ENCODE measurements at regions not wholly inside any gene's neighbourhood (a gene's known extent, or its start where the extent isn't known, plus 50 kb on each side); places are given as distances from the start of the nearest gene placed in this dataset.
A peak's percentile ranks its signal among the peaks of the same experiment; 100 is the strongest.

DNA sequence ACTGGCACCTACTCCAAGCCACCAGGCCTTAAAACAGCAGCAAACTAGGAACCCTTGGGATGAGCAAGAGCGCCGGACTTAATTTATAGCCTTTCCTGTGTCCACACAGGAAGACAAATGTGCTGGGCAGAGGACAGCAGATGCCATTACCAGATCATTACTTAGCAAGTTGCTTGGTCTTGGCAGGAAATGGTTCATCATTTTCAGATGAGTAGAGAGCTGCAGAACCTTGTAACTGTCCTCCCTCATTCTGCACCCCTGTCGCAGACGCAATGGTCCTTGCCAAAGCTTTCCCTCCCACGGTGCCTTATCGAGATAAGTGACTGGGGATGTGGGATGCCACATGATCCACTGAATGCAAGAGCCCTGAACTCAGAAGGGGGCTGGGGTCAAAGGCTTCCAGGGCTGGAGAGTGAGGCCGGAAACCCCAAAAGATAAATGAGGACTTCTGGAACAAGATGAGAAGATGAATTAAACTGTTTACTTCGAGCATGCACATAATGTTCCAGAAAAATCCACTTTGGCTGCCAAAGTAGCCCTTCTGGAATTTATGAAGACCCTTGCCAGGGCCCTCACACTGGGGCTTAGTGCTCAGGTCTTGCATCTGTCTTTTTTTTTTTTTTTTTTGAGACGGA is 145.6 kb upstream of the ZNF32 start:
- no peak overlapping the region for H3K4me3 ChIP-seq (ENCODE audit: low read depth, low read length)
- no peaks in the 10 kb centered on the region for H3K27me3 ChIP-seq
- no peak for TF ChIP-seq CTCF (IDR thresholded peaks at IDR 0.05; ENCODE audit: low read depth, low read length)
- no peaks in the 10 kb centered on the region for H3K36me3 ChIP-seq
- no peaks in the 10 kb centered on the region for H3K9me3 ChIP-seq
- H3K4me1 ChIP-seq: peaks cover 5% of the 10 kb centered on the region
- DNase-seq: no peak

DNA sequence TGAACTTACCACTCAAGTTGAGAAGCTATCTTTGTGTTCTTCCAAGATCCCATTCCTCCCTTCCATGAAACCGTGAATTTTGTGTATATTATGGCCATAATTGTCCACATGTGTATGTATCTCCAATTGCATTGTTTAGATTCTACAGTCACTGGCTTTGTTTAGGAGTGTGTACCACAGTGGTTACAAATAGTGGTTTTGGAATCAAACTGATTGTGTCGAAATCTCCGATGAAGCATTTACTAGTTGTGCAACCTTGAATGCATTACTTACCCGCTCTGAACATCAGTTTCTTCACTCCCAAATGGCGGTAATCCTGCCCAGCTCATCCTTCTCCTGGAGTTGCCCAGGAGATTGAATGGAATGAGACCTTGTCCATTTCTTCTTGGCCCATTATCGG is 145.0 kb upstream of the ZNF32 start:
- no peaks in the 10 kb centered on the region for H3K9me3 ChIP-seq
- DNase-seq: no peak
- no peak for TF ChIP-seq CTCF (IDR thresholded peaks at IDR 0.05; ENCODE audit: low read depth, low read length)
- no peaks in the 10 kb centered on the region for H3K36me3 ChIP-seq
- peaks cover 5% of the 10 kb centered on the region for H3K4me1 ChIP-seq
- no peaks in the 10 kb centered on the region for H3K27me3 ChIP-seq
- no peak overlapping the region for H3K4me3 ChIP-seq (ENCODE audit: low read depth, low read length)

DNA sequence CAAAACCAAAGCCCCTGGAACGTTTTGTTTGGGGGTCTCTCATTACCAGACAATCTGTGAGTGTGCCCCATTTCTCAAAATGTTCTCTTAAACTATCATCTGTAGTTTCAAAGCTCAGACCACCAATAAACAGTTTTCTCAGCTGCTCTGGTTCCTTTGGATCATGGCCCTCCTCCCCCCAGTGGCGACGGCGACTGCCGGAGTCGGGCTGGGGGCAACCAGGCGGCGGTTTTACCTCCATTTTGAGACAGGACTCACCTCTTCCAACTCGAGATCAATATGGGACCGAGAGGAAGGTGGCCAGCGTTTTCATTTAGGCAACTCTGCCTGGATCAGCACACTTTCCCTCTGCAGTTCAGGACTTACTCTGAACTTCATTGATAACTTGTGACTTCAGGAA is 141.5 kb upstream of the ZNF32 start:
- Histone ChIP-seq H3K9me3 (no peaks in the 10 kb centered on the region), H3K27me3 (no peaks in the 10 kb centered on the region), H3K4me3 (ENCODE audit: low read depth, low read length) (no peak overlapping the region), H3K36me3 (no peaks in the 10 kb centered on the region), H3K4me1 (no peaks in the 10 kb centered on the region)
- no peak for DNase-seq
- no peak for TF ChIP-seq CTCF (IDR thresholded peaks at IDR 0.05; ENCODE audit: low read depth, low read length)

DNA sequence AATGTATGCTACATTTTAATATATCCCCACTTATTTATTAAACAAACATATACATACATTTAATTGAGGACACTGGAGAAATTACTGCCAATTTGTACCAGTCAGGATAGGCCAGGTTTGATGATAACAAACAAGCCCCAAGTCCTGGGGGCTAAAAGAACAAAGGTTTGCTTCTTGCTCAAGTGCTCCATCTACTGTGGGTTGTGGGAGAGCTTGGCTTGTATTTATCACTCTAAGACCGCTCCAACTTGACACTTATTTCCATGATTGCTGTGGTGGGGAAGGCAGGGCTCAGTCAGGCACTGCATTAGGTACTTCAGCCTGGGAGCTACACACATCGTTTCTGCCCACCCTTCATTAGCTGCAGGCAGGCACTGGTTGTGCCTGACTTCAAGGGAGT is 136.6 kb upstream of the ZNF32 start:
- peak; percentile 24 for TF ChIP-seq CTCF (IDR thresholded peaks at IDR 0.05; ENCODE audit: low read depth, low read length)
- no peaks in the 10 kb centered on the region for H3K9me3 ChIP-seq
- no peaks in the 10 kb centered on the region for H3K27me3 ChIP-seq
- no peak for DNase-seq
- H3K4me1 ChIP-seq: peaks cover 11% of the 10 kb centered on the region
- H3K4me3 ChIP-seq (ENCODE audit: low read depth, low read length): no peak overlapping the region
- H3K36me3 ChIP-seq: no peaks in the 10 kb centered on the region

DNA sequence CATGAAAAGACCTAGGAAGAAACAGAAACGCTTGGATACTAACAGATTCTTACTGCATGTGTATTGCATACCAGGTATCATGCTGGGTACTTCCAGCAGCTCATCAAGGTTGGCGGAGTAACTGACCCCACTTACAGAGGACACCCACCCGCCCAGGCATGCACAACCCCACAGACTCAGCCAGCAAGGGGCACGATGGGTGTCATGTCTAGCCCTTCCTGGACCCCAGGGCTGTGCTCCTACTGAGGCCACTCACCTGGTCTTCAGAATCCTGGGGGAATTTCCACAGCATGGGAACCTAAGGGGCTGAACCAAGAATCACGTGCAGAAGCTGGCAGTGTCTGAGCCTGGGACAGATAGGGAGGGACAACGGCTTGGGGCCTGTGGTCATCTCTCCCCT is 134.1 kb upstream of the ZNF32 start:
- Histone ChIP-seq H3K4me3 (ENCODE audit: low read depth, low read length) (no peak overlapping the region), H3K9me3 (no peaks in the 10 kb centered on the region), H3K36me3 (no peaks in the 10 kb centered on the region), H3K4me1 (peaks cover 11% of the 10 kb centered on the region), H3K27me3 (no peaks in the 10 kb centered on the region)
- TF ChIP-seq CTCF (IDR thresholded peaks at IDR 0.05; ENCODE audit: low read depth, low read length): no peak
- DNase-seq: no peak

DNA sequence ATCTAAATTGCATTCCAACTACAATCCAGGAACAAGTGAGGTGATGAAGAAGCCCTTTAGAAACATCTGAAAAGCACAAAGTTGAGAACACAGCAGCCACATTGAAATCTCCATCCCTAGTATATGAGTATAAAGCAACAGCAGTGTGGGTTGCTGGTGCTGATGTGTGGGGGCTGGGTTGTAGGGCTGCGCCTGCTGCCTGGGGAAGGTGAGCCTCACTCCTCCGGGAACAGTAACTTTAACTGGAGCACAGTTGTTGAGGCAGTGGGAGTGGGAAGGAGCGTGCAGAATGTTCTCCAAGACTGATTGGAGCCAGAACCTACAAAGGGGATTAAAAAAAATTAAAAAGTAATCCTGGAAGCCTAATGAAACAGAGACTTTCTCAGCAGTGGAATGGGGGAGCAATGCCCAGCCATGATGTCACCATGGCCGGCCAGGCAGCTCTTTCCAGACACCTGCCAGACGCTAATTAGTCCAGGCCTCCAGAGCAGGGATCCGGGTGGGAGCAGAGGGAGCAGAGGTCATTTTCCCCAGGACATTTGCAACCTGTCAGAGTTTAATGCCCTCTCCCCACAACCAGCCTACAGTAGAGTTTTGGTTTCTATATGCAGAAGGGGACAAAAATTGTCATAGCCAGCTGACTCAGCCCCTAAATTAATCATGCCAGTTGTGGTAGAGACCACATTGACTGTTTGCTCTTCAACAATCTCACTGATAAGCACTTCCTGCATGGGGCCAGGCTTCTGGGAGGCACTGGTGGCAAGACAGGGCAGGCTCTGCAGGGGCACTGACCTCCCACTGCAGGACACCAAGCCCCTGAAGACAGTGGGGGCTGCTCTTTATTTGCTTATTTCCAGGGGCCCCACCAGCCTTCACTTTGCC is 133.0 kb upstream of the ZNF32 start:
- H3K4me1 ChIP-seq: peaks cover 11% of the 10 kb centered on the region
- no peaks in the 10 kb centered on the region for H3K9me3 ChIP-seq
- no peak for TF ChIP-seq CTCF (IDR thresholded peaks at IDR 0.05; ENCODE audit: low read depth, low read length)
- H3K4me3 ChIP-seq (ENCODE audit: low read depth, low read length): no peak overlapping the region
- H3K36me3 ChIP-seq: no peaks in the 10 kb centered on the region
- peak; percentile 61 for DNase-seq
- no peaks in the 10 kb centered on the region for H3K27me3 ChIP-seq
